Natural killer cell (primary cell): ENCODE measurements at regions not wholly inside any gene's neighbourhood (a gene's known extent, or its start where the extent isn't known, plus 50 kb on each side); places are given as distances from the start of the nearest gene placed in this dataset.

Experiments
- ATAC-seq, 3 donors: fragments of 150-1000 bp in 2 of 3; fragments of 200-7000 bp in 1 of 3; cut with Tn5 transposase; 1 replicate in 1 of 3; 2 replicates in 2 of 3; pipeline ENCODE4 v1.10.0; 2021; ENCODE audit warnings: mild to moderate bottlenecking in 2 of 3, moderate library complexity in 2 of 3
- DNase-seq, 2 donors: peaks; one replicate each; pipeline versions ENCODE4 v3.0.0 to v3.0.0-alpha.2; 2013 to 2021; ENCODE audit warnings: mixed read lengths in 1 of 2
- H3K27ac ChIP-seq: one replicate; pipeline ENCODE4 v1.5.1; 2013; ENCODE audit warnings: mild to moderate bottlenecking, low read length
- H3K27me3 ChIP-seq: one replicate; pipeline ENCODE4 v1.6.1; 2013; ENCODE audit warnings: low read length; ENCODE audit not compliant: control insufficient read depth, insufficient read depth
- H3K36me3 ChIP-seq: one replicate; pipeline ENCODE4 v1.6.1; 2013; ENCODE audit warnings: low read length; ENCODE audit not compliant: control insufficient read depth, insufficient read depth
- H3K4me1 ChIP-seq: one replicate; pipeline ENCODE4 v1.6.1; 2013; ENCODE audit warnings: low read length; ENCODE audit not compliant: control insufficient read depth, insufficient read depth
- H3K4me3 ChIP-seq: one replicate; pipeline ENCODE4 v1.5.1; 2013; ENCODE audit warnings: low read length
- H3K9me3 ChIP-seq: one replicate; pipeline ENCODE4 v1.6.1; 2013; ENCODE audit warnings: low read length; ENCODE audit not compliant: control insufficient read depth, insufficient read depth
- H3K27ac Mint-ChIP-seq, 2 donors: one replicate each; pipeline ENCODE4 v1.8.0; 2022; ENCODE audit warnings: mild to moderate bottlenecking in 2 of 2, mixed read lengths in 2 of 2, moderate library complexity in 1 of 2
- H3K27me3 Mint-ChIP-seq, 2 donors: one replicate each; pipeline ENCODE4 v1.8.0; 2022; ENCODE audit warnings: low read depth in 2 of 2, mixed read lengths in 2 of 2
- H3K36me3 Mint-ChIP-seq: one replicate; pipeline ENCODE4 v1.8.0; 2022; ENCODE audit warnings: mixed read lengths
- H3K4me1 Mint-ChIP-seq, 2 donors: one replicate each; pipeline ENCODE4 v1.8.0; 2022; ENCODE audit warnings: mixed read lengths in 2 of 2
- H3K4me3 Mint-ChIP-seq: one replicate; pipeline ENCODE4 v1.8.0; 2022; ENCODE audit warnings: mild to moderate bottlenecking, moderate library complexity, mixed read lengths
- H3K9me3 Mint-ChIP-seq, 2 donors: one replicate each; pipeline ENCODE4 v1.8.0; 2022; ENCODE audit warnings: mixed read lengths in 2 of 2
- CTCF ChIP-seq: fragments of 200-600 bp; IDR thresholded peaks from one replicate; pipeline ENCODE4 v1.8.0; 2022; ENCODE audit warnings: antibody characterized with exemption
- WGBS: methylation state at CpG from one replicate; pipeline ENCODE4 v1.1.7; 2013; ENCODE audit warnings: missing lambda C conversion rate; ENCODE audit not compliant: insufficient coverage; 5-methylcytosine and 5-hydroxymethylcytosine counted together
- intact Hi-C: fragments of 100-400 bp; cut with micrococcal nuclease; formaldehyde crosslinking; loops from one replicate; pipeline ENCODE4 v1.14.2; 2022

GRCh38 chr2:8465560-8465959, 216.3 kb upstream of the ID2 start:
- TF ChIP-seq CTCF: no peak
- Histone ChIP-seq H3K4me1 (peaks cover 27% of the 10 kb centered on the region), H3K9me3 (no peaks in the 10 kb centered on the region), H3K4me3 (no peak overlapping the region), H3K36me3 (peaks cover 6% of the 10 kb centered on the region), H3K27me3 (no peaks in the 10 kb centered on the region), H3K27ac (no peak overlapping the region)
- Mint-ChIP-seq H3K36me3 (no peaks in the 10 kb centered on the region), H3K27me3 (no peaks in the 10 kb centered on the region), H3K9me3 (no peaks in the 10 kb centered on the region), H3K27ac (no peak overlapping the region), H3K4me1 (peaks cover 48% of the 10 kb centered on the region in 2 donors), H3K4me3 (no peak overlapping the region)
- ATAC-seq (no peak), DNase-seq (no peak)
- 83% methylated on average over 3 of the region's 3 CpGs for WGBS
- intact Hi-C loops: no loop called here

GRCh38 chr2:8469709-8470493, 212.0 kb upstream of the ID2 start:
- Histone ChIP-seq H3K27ac (peak overlapping the region; percentile 77), H3K4me1 (peaks cover 59% of the 10 kb centered on the region), H3K4me3 (no peak overlapping the region), H3K27me3 (no peaks in the 10 kb centered on the region), H3K36me3 (no peaks in the 10 kb centered on the region), H3K9me3 (no peaks in the 10 kb centered on the region)
- ATAC-seq: peak; percentile 31 to 36 (median 35)
- no peak for TF ChIP-seq CTCF
- intact Hi-C loops: no loop called here
- no peak for DNase-seq
- Mint-ChIP-seq H3K4me3 (peak overlapping the region; percentile 86), H3K9me3 (no peaks in the 10 kb centered on the region), H3K27ac (peak overlapping the region; percentile 86 to 100), H3K27me3 (no peaks in the 10 kb centered on the region), H3K36me3 (no peaks in the 10 kb centered on the region), H3K4me1 (peaks cover 63 to 70% of the 10 kb centered on the region in 2 donors)
- WGBS: 53% methylated on average over 10 of the region's 11 CpGs

- Mint-ChIP-seq H3K27me3 (no peaks in the 10 kb centered on the region), H3K4me1 (peaks cover 87 to 91% of the 10 kb centered on the region in 2 donors), H3K27ac (peak overlapping the region; percentile 86 to 100), H3K9me3 (no peaks in the 10 kb centered on the region), H3K4me3 (peak overlapping the region; percentile 86), H3K36me3 (no peaks in the 10 kb centered on the region)
- Histone ChIP-seq H3K9me3 (no peaks in the 10 kb centered on the region), H3K27ac (peak overlapping the region; percentile 77), H3K4me3 (no peak overlapping the region), H3K36me3 (no peaks in the 10 kb centered on the region), H3K4me1 (peaks cover 86% of the 10 kb centered on the region), H3K27me3 (no peaks in the 10 kb centered on the region)
- no peak for TF ChIP-seq CTCF
- peak; percentile 34 to 69 (median 55) for ATAC-seq
- DNase-seq: peak in 1 of 2 donors; percentile 50
- intact Hi-C loops: loop anchor here (2.0 kb wide), 1 partner anchor 14 kb away; no protein-coding TSS in a partner anchor
- WGBS: 34% methylated on average over 6 of the region's 7 CpGs
These were observed 209.1 kb upstream of the ID2 start for GRCh38 chr2:8472545-8473323.
